ENCODE measurements at regions not wholly inside any gene's neighbourhood (a gene's known extent, or its start where the extent isn't known, plus 50 kb on each side); places are given as distances from the start of the nearest gene placed in this dataset.

DNA sequence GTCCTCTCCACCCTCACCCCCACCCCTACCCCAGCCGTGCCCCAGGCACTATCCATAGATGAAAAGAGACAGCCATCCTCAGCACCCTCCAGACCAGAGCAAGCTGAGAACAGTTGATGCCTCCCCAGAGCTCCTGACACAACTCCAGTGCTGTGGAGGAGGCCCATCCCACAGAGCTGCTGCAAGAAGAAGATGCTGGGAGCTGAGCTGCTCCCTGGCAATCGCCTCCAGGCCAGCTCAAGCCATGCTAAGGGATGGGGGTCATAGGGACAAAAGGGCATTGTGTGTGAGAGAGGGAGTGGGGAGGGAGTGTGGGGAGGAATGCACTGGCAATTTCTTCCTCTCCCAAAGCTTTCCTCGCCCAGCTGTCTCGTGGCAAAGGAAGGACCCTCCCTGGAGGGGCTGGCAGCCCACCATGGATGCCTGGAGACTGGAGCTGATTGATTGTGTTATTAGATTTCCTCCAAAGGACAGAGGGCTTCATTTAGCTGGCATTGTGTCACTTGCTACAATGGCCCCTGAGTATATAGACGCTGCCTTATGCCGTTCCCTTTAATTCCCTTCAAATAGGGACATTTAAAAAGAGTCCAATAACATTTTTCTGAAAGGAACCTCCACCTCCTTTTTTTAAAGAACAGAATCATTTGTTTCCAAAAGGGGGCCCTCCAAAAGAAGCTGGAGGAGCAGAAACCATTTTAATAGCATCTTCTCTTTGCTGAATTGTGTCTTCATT lies 476.4 kb downstream of the FOXO1 start:
- DNase-seq (ENCODE audit: low read depth): no peak
- TF ChIP-seq, protein P1, sequence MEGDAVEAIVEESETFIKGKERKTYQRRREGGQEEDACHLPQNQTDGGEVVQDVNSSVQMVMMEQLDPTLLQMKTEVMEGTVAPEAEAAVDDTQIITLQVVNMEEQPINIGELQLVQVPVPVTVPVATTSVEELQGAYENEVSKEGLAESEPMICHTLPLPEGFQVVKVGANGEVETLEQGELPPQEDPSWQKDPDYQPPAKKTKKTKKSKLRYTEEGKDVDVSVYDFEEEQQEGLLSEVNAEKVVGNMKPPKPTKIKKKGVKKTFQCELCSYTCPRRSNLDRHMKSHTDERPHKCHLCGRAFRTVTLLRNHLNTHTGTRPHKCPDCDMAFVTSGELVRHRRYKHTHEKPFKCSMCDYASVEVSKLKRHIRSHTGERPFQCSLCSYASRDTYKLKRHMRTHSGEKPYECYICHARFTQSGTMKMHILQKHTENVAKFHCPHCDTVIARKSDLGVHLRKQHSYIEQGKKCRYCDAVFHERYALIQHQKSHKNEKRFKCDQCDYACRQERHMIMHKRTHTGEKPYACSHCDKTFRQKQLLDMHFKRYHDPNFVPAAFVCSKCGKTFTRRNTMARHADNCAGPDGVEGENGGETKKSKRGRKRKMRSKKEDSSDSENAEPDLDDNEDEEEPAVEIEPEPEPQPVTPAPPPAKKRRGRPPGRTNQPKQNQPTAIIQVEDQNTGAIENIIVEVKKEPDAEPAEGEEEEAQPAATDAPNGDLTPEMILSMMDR (conservative IDR thresholded peaks at IDR 0.05; ENCODE audit: low read length): no peak
- no peak overlapping the region for H3K4me3 ChIP-seq (ENCODE audit: low read length)

DNA sequence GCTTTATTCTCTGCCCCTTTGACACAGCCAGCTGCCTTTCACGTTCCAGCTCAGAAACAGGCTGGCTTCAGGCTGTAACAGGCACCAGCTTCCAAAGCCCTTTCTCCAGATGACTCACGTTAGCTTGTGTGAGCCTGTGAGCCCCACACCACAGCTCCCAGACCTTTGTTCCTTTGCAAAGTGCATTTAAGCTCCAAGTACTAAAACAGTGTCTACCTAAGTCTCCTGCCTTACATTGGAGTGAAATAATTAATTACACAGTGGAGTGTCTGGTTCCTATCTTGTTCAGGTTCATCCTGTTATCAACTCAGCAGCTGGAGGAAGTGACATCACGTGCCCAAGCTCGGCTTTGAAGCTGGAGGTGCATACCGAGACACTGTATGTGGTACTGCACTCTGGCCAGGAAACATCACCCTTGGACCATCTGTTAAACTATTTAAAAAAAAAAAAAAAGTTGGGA lies 475.8 kb downstream of the FOXO1 start:
- peak; percentile 57 for DNase-seq (ENCODE audit: low read depth)
- TF ChIP-seq, protein P1 (conservative IDR thresholded peaks at IDR 0.05; ENCODE audit: low read length): no peak
- no peak overlapping the region for H3K4me3 ChIP-seq (ENCODE audit: low read length)

DNA sequence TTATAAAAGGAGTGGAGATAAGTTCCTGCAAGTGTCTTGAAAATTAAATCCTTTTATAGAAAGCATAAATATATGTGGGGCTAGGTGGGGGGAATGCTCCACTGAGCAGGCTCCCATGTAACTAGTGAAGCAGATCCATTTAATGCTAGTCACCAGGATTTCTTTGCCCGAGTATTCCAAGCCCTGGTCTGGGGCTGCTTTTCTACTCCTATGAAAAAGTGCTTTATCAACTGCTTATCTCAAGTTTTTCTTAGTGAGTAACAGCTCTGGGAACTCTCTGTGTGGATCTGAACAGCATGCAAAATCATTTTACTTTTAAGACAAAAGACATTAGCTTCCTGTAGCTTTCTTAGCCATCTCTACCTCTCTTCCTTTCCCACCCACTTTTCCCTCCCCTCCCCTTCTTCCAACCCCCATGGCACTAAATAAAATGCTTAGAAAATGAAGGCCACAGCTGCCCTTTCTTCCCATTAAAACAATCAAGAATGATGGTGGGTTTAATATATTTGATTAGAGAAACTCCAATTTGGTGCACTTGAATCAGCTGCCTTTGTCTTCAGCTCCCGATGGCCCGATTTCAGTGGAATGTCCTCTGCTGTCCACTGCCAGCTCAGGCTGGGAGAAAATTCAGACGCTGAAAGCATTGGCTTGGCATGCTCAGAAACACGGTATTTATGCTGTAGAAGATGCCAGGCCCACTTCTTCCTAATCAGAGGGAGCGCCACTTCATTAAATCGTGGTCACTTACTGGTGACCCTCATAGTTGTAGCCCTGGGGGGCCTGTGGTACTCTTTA lies 475.1 kb downstream of the FOXO1 start:
- TF ChIP-seq, protein P1 (conservative IDR thresholded peaks at IDR 0.05; ENCODE audit: low read length): no peak
- no peak overlapping the region for H3K4me3 ChIP-seq (ENCODE audit: low read length)
- no peak for DNase-seq (ENCODE audit: low read depth)

DNA sequence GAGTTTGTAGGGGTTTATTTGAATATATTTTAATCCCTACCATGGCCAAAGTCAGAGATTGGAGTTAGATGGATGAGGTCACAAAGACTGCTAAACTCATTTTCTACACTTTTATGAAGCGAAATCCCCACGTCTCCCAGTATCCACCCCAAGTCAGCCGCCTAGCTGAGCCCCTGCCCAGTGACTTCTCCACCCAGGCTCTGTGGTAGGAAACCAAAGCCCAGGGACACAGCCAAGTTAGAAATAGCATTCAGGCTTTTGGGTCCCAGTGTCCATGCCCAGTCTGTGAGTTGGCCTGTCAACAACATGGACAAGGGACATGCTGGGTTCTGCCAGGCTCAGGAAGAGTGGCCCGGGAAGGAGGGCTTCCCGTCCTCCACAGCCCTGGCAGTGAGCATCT lies 474.0 kb downstream of the FOXO1 start:
- H3K4me3 ChIP-seq (ENCODE audit: low read length): no peak overlapping the region
- DNase-seq (ENCODE audit: low read depth): no peak
- TF ChIP-seq, protein P1 (conservative IDR thresholded peaks at IDR 0.05; ENCODE audit: low read length): no peak

DNA sequence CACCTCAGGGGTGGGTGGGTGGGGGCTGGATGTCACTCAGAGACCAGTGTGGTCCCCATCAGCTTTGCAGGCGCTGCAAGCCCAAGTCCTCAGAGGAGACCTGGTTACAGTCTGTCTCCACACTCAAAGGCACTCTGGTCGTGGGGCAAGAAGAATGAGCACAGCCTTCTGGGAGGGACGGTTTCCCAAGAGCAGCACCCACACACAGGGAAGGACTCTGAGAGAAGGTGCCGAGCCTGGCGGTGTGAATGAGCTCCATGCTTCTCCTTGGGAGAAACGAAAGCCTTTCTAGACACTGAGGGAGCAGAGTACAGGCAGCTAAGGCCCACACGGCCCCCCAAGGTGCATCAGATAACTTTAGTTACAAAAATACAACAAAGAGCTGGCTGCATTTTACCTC lies 473.6 kb downstream of the FOXO1 start:
- no peak overlapping the region for H3K4me3 ChIP-seq (ENCODE audit: low read length)
- TF ChIP-seq, protein P1 (conservative IDR thresholded peaks at IDR 0.05; ENCODE audit: low read length): no peak
- DNase-seq (ENCODE audit: low read depth): peak; percentile 18

DNA sequence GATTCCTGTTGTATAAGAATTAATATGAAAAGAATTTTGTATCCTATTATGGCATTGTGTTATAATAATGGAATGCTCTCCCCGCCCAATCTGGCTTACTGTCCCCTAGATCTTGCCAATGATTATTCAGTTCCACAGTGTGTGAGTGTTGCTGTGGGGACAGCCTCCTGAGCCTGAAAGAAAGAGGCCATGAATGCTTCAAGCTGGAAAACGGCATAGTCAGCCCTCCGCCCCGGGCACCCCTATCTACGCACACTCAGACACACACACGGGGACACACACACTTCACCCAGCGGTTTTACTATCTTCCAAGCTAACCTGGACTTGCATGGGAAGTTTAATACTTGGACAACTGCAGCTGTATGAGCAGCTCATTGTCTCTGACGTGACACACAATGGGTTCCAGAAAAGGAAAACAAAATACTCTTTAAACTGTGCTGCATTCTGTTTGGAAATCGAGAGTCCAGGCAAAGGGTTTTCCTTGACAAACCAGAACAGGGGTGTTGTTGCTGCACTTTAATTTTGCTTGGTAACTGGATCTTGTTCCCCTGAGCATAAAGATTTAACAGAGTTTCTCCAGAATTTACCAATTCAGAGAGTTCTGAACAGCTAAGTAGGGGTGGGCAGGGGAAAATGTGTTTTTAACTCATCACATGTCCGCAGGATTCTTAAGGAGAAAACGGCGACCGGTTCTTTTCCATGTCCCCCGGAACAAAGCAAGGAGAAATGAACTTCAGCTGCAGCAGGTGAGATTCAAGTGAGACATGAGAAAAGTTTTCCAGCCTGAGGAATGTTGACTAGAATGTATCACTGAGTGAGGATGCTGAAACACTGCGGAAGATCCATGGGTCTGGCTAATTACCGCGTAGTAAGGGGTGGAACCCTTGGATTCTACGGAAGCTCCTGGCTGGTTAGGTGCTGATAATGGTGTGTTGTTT lies 472.9 kb downstream of the FOXO1 start:
- TF ChIP-seq, protein P1 (conservative IDR thresholded peaks at IDR 0.05; ENCODE audit: low read length): no peak
- peak overlapping the region; percentile 13; the same call in 1 of the 2 replicates for H3K4me3 ChIP-seq (ENCODE audit: low read length)
- DNase-seq (ENCODE audit: low read depth): peak; percentile 66

Measured in AG10803 (cell line).